Stomach (tissue), 8 donors: ENCODE measurements at regions not wholly inside any gene's neighbourhood (a gene's known extent, or its start where the extent isn't known, plus 50 kb on each side); places are given as distances from the start of the nearest gene placed in this dataset.

Source experiments
- DNase-seq, 2 donors: peaks; one replicate each; pipeline versions ENCODE4 v3.0.0 to v3.0.0-alpha.2; 2013 to 2019
- H3K27ac ChIP-seq, 5 donors: fragments of 200-600 bp in 4 of 5; sonication (generic) in 4 of 5; one replicate each; pipeline ENCODE4 v1.5.1; 2013 to 2019; ENCODE audit warnings: mild to moderate bottlenecking in 1 of 5, moderate library complexity in 1 of 5
- H3K27me3 ChIP-seq, 3 donors: fragments of 200-600 bp; sonication (generic); one replicate each; pipeline ENCODE4 v1.5.1; 2017 to 2019; ENCODE audit warnings: mixed run types in 1 of 3
- H3K36me3 ChIP-seq, 4 donors: fragments of 200-600 bp; sonication (generic); 1 replicate in 3 of 4; 2 replicates in 1 of 4; pipeline ENCODE4 v1.5.1; 2016 to 2019
- H3K4me1 ChIP-seq, 4 donors: fragments of 200-600 bp; sonication (generic); one replicate each; pipeline ENCODE4 v1.5.1; 2016 to 2019
- H3K4me3 ChIP-seq, 4 donors: fragments of 200-600 bp; sonication (generic) in 3 of 4; one replicate each; pipeline ENCODE4 v1.5.1; 2016 to 2019; ENCODE audit warnings: mild to moderate bottlenecking in 1 of 4
- H3K9me3 ChIP-seq, 4 donors: fragments of 200-600 bp; sonication (generic); one replicate each; pipeline ENCODE4 v1.5.1; 2016 to 2019
- EP300 ChIP-seq: sonication (generic); formaldehyde crosslinking; IDR thresholded peaks from one replicate; pipeline ENCODE4 v1.6.1; 2017; ENCODE audit warnings: antibody characterized with exemption
- POLR2A ChIP-seq, 4 donors: fragments of 450-650 bp; IDR thresholded peaks; one replicate each; pipeline ENCODE4 v1.6.1; 2016; ENCODE audit warnings: antibody characterized with exemption in 4 of 4, control low read depth in 2 of 4, mild to moderate bottlenecking in 1 of 4, moderate library complexity in 1 of 4
- POLR2AphosphoS5 ChIP-seq, 3 donors: sonication (generic); formaldehyde crosslinking; IDR thresholded peaks; one replicate each; pipeline ENCODE4 v1.6.1; 2016; ENCODE audit warnings: antibody characterized with exemption in 3 of 3
- WGBS, 5 donors: extraction: QIAGEN DNeasy Blood & Tissue Kit in 3 of 5; methylation state at CpG; one replicate each; pipeline versions ENCODE4 v1.1.5 to v1.1.7; 2013 to 2018; 5-methylcytosine and 5-hydroxymethylcytosine counted together
- intact Hi-C: fragments of 100-400 bp; cut with DNase I; formaldehyde crosslinking; loops from one replicate; pipeline ENCODE4 v1.15.1; 2023; ENCODE audit warnings: low total_unique reads
- TF ChIP-seq, protein P1 (sequence below), 7 experiments: fragments of 450-650 bp in 4 of 7; fragments of 200-600 bp in 3 of 7; sonication (generic) in 3 of 7; IDR thresholded peaks; one replicate each; pipeline ENCODE4 v1.5.1; 2016 to 2019; ENCODE audit warnings: antibody characterized with exemption in 7 of 7, control low read depth in 2 of 7, mild to moderate bottlenecking in 1 of 7
- donor health status: healthy with polysubstance abuse.
- donor health status: Bipolar disorder and iron deficiency.
- donor health status: healthy.

DNA sequence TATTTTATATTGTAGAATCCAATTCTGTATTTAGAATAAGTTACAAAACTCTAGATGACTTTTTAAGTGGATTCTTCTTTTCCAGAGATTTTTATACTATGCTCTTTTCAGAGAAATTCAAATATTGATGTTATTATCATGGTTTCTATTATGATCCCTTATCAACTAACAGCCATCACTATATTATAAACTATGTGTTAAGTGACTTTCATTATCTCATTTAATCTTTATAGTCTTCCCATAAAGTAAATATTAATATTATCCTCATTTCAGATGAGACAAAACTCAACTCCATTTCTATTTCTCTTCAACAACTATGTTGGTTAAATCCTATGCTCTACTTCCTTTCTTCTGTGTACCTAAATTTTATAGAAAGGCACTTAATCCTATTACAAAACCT is 132.6 kb downstream of the ANKRD50 start:
- intact Hi-C loops: no loop called here
- DNase-seq: no peak
- no peaks in the 10 kb centered on the region for H3K4me1 ChIP-seq
- H3K27me3 ChIP-seq: no peaks in the 10 kb centered on the region
- H3K9me3 ChIP-seq: peaks cover 0 to 18% (median 7%) of the 10 kb centered on the region in 4 donors
- no peak overlapping the region for H3K4me3 ChIP-seq
- TF ChIP-seq EP300 (no peak), POLR2A (IDR thresholded peaks at IDR 0.05) (no peak), POLR2AphosphoS5 (IDR thresholded peaks at IDR 0.05) (no peak)
- TF ChIP-seq, protein P1, sequence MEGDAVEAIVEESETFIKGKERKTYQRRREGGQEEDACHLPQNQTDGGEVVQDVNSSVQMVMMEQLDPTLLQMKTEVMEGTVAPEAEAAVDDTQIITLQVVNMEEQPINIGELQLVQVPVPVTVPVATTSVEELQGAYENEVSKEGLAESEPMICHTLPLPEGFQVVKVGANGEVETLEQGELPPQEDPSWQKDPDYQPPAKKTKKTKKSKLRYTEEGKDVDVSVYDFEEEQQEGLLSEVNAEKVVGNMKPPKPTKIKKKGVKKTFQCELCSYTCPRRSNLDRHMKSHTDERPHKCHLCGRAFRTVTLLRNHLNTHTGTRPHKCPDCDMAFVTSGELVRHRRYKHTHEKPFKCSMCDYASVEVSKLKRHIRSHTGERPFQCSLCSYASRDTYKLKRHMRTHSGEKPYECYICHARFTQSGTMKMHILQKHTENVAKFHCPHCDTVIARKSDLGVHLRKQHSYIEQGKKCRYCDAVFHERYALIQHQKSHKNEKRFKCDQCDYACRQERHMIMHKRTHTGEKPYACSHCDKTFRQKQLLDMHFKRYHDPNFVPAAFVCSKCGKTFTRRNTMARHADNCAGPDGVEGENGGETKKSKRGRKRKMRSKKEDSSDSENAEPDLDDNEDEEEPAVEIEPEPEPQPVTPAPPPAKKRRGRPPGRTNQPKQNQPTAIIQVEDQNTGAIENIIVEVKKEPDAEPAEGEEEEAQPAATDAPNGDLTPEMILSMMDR (IDR thresholded peaks at IDR 0.05): no peak
- no peak overlapping the region for H3K27ac ChIP-seq
- H3K36me3 ChIP-seq: no peaks in the 10 kb centered on the region

DNA sequence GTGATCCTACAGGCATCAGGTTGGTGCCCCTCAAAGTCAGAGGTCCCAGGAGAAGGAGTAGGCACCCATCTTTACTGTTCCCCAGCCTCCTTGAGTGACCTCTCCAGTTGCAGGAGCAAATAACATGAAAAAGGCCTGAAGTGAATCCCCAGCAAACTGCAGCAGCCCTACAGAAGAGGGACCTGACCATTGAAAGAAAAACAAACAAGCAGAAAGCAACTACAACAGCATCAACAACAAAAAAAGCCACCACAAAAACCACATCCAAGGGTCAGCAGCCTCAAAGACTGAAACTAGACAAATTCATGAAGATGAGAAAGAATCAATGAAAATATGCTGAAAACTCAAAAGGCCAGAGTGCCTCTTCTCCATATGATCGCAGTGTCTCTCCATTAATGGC is 128.7 kb downstream of the ANKRD50 start:
- Histone ChIP-seq H3K36me3 (no peaks in the 10 kb centered on the region), H3K9me3 (peaks cover 0 to 16% (median 8%) of the 10 kb centered on the region in 4 donors), H3K27me3 (no peaks in the 10 kb centered on the region), H3K4me3 (no peak overlapping the region), H3K4me1 (no peaks in the 10 kb centered on the region), H3K27ac (no peak overlapping the region)
- no peak for TF ChIP-seq EP300
- no peak for TF ChIP-seq POLR2AphosphoS5 (IDR thresholded peaks at IDR 0.05)
- DNase-seq: no peak
- 92 to 100% (median 97%) methylated on average over 1 of the region's 1 CpG for WGBS, 5 donors
- intact Hi-C loops: no loop called here

DNA sequence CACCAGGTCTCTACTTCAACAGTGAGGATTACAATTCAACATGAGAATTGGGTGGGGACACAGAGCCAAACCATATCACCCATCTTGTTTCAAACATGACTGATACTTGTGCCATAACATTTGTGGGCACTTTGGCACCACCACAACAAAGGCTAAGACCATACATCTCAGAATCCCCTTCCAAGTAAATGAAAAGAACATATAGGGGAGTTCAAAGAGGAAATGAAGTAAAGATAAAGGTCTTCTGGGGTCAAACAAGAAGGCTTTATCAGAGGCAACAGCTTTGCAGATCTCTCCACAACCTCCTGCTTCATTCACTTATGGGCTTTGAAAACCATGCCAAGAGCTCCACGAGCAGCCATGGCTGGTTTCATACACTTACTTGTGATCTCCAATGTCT is 122.7 kb downstream of the ANKRD50 start:
- 68 to 88% (median 81%) methylated on average over 1 of the region's 1 CpG for WGBS, 5 donors
- TF ChIP-seq EP300 (no peak), POLR2A (IDR thresholded peaks at IDR 0.05) (no peak), POLR2AphosphoS5 (IDR thresholded peaks at IDR 0.05) (no peak)
- TF ChIP-seq, protein P1 (IDR thresholded peaks at IDR 0.05): no peak
- no peak for DNase-seq

DNA sequence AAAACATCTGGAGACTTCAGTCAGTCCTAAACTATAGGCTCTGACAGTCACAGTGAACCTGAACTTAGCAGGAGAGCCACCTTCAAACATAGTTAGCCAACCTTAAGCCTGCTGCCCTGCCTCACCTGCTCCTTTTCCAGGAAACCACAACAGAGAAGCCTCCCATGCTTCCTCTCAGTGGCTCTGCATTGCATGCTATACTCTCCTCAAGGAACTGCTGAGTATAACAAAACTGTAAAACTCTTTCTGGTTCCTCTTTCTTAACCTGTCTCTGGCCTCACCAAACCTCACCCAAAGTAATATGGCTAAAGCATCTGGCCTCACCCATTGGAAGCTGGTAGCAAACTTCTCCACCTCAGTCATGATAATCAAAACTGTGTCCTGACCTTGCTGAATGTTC is 122.1 kb downstream of the ANKRD50 start:
- Histone ChIP-seq H3K27me3 (no peaks in the 10 kb centered on the region), H3K4me3 (no peak overlapping the region), H3K27ac (no peak overlapping the region), H3K36me3 (no peaks in the 10 kb centered on the region), H3K4me1 (no peaks in the 10 kb centered on the region), H3K9me3 (peaks cover 0 to 8% (median 3%) of the 10 kb centered on the region in 4 donors)
- no peak for DNase-seq
- intact Hi-C loops: no loop called here
- TF ChIP-seq POLR2AphosphoS5 (IDR thresholded peaks at IDR 0.05): no peak
- no peak for TF ChIP-seq EP300
- TF ChIP-seq, protein P1 (IDR thresholded peaks at IDR 0.05): no peak
- TF ChIP-seq POLR2A (IDR thresholded peaks at IDR 0.05): no peak

More for the DNA sequence above, 122.7 kb downstream of the ANKRD50 start:
- H3K36me3 ChIP-seq: no peaks in the 10 kb centered on the region
- H3K9me3 ChIP-seq: peaks cover 0 to 8% (median 3%) of the 10 kb centered on the region in 4 donors
- H3K27ac ChIP-seq: no peak overlapping the region
- H3K27me3 ChIP-seq: no peaks in the 10 kb centered on the region
- intact Hi-C loops: no loop called here
- no peaks in the 10 kb centered on the region for H3K4me1 ChIP-seq
- no peak overlapping the region for H3K4me3 ChIP-seq

DNA sequence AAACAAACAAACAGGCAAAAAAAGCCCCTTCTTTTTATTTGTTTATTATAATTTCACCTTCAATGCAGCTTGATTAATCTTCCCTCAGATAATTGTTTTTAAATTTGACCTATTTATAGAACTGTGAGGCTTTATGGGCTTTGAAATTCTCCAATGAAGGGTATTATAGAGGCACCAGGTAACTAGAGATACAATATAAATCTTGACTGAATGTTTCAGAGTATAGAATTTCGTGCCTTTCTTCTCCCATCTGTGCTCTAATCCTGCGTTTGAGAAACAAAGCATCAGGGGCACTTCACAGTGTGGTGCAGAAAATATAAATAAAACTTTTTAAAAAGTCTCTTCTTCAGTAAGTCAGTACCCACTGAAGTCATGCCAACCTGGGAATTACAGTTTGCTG is 120.9 kb downstream of the ANKRD50 start:
- Histone ChIP-seq H3K36me3 (no peaks in the 10 kb centered on the region), H3K4me3 (no peak overlapping the region), H3K27ac (no peak overlapping the region), H3K27me3 (no peaks in the 10 kb centered on the region), H3K9me3 (peaks cover 0 to 8% (median 3%) of the 10 kb centered on the region in 4 donors), H3K4me1 (no peaks in the 10 kb centered on the region)
- TF ChIP-seq POLR2AphosphoS5 (IDR thresholded peaks at IDR 0.05): no peak
- TF ChIP-seq POLR2A (IDR thresholded peaks at IDR 0.05): no peak
- TF ChIP-seq, protein P1 (IDR thresholded peaks at IDR 0.05): no peak
- TF ChIP-seq EP300: no peak
- 65 to 82% (median 76%) methylated on average over 2 of the region's 2 CpGs for WGBS, 5 donors
- intact Hi-C loops: no loop called here
- DNase-seq: no peak
